GM18861 (cell line): ENCODE measurements at regions not wholly inside any gene's neighbourhood (a gene's known extent, or its start where the extent isn't known, plus 50 kb on each side); places are given as distances from the start of the nearest gene placed in this dataset.

Source experiments
- ATAC-seq: cut with Tn5 transposase; IDR thresholded peaks from one replicate; pipeline ENCODE4 v1.9.1; 2021; ENCODE audit not compliant: unreplicated experiment

- ATAC-seq, result no peak
Observed at GRCh38 chr1:168391851-168392681, 111.4 kb downstream of the TBX19 start.

GRCh38 chr1:168390271-168390670 is 109.6 kb downstream of the TBX19 start:
- ATAC-seq, result no peak

GRCh38 chr1:168387781-168388760 is 107.4 kb downstream of the TBX19 start:
- no peak for ATAC-seq

GRCh38 chr1:168386949-168387586 is 106.4 kb downstream of the TBX19 start:
- no peak for ATAC-seq

- ATAC-seq, result no peak
Observed at GRCh38 chr1:168386492-168386891, 105.8 kb downstream of the TBX19 start.

GRCh38 chr1:168381850-168382249 is 101.2 kb downstream of the TBX19 start:
- ATAC-seq, result no peak

GRCh38 chr1:168380945-168381344 is 100.3 kb downstream of the TBX19 start:
- no peak for ATAC-seq

GRCh38 chr1:168379104-168379860 is 98.6 kb downstream of the TBX19 start:
- no peak for ATAC-seq

GRCh38 chr1:168375566-168376300 is 95.1 kb downstream of the TBX19 start:
- no peak for ATAC-seq

GRCh38 chr1:168374566-168374965 is 93.9 kb downstream of the TBX19 start:
- ATAC-seq, result no peak

- no peak for ATAC-seq
Observed at GRCh38 chr1:168373869-168374268, 93.2 kb downstream of the TBX19 start.

GRCh38 chr1:168372861-168373371 is 92.2 kb downstream of the TBX19 start:
- ATAC-seq, result no peak

- ATAC-seq, result no peak
Observed at GRCh38 chr1:168372307-168372706, 91.6 kb downstream of the TBX19 start.

- no peak for ATAC-seq
Observed at GRCh38 chr1:168371477-168371876, 90.8 kb downstream of the TBX19 start.

GRCh38 chr1:168370586-168370985 is 89.9 kb downstream of the TBX19 start:
- no peak for ATAC-seq

GRCh38 chr1:168369655-168370054 is 89.0 kb downstream of the TBX19 start:
- ATAC-seq, result no peak

- ATAC-seq, result no peak
Observed at GRCh38 chr1:168368131-168368530, 87.5 kb downstream of the TBX19 start.

- ATAC-seq, result no peak
Observed at GRCh38 chr1:168365719-168366479, 85.2 kb downstream of the TBX19 start.
